HG03095 (cell line): ENCODE measurements at regions not wholly inside any gene's neighbourhood (a gene's known extent, or its start where the extent isn't known, plus 50 kb on each side); places are given as distances from the start of the nearest gene placed in this dataset.

Experiments
- ATAC-seq: cut with Tn5 transposase; IDR thresholded peaks from one replicate; pipeline ENCODE4 v1.9.1; 2021; ENCODE audit warnings: moderate library complexity; ENCODE audit not compliant: unreplicated experiment

GRCh38 chr1:81126989-81127581, 673.6 kb upstream of the ADGRL2 start:
- ATAC-seq, result no peak

- no peak for ATAC-seq
Measured at GRCh38 chr1:81125672-81126071, 675.1 kb upstream of the ADGRL2 start.

- ATAC-seq, result no peak
Measured at GRCh38 chr1:81121306-81121705, 679.4 kb upstream of the ADGRL2 start.

- ATAC-seq, result no peak
Measured at GRCh38 chr1:81119319-81119718, 681.4 kb upstream of the ADGRL2 start.

- no peak for ATAC-seq
Measured at GRCh38 chr1:81118550-81118949, 682.2 kb upstream of the ADGRL2 start.

GRCh38 chr1:81115422-81115821, 685.3 kb upstream of the ADGRL2 start:
- no peak for ATAC-seq

GRCh38 chr1:81114191-81114590, 686.5 kb upstream of the ADGRL2 start:
- ATAC-seq, result no peak

GRCh38 chr1:81113688-81114087, 687.0 kb upstream of the ADGRL2 start:
- no peak for ATAC-seq

GRCh38 chr1:81111818-81112217, 688.9 kb upstream of the ADGRL2 start:
- no peak for ATAC-seq

GRCh38 chr1:81109038-81109437, 691.7 kb upstream of the ADGRL2 start:
- ATAC-seq, result no peak

- no peak for ATAC-seq
Measured at GRCh38 chr1:81097860-81098259, 702.9 kb upstream of the ADGRL2 start.

GRCh38 chr1:81073580-81073979, 727.2 kb upstream of the ADGRL2 start:
- no peak for ATAC-seq

GRCh38 chr1:81071969-81072753, 728.6 kb upstream of the ADGRL2 start:
- ATAC-seq, result no peak

- no peak for ATAC-seq
Measured at GRCh38 chr1:81071072-81071858, 729.5 kb upstream of the ADGRL2 start.

- ATAC-seq, result no peak
Measured at GRCh38 chr1:81069856-81070255, 730.9 kb upstream of the ADGRL2 start.

GRCh38 chr1:81068726-81069125, 732.0 kb upstream of the ADGRL2 start:
- no peak for ATAC-seq

- no peak for ATAC-seq
Measured at GRCh38 chr1:81053826-81054225, 746.9 kb upstream of the ADGRL2 start.

- ATAC-seq, result no peak
Measured at GRCh38 chr1:81052162-81052561, 748.6 kb upstream of the ADGRL2 start.

GRCh38 chr1:81050390-81050789, 750.3 kb upstream of the ADGRL2 start:
- no peak for ATAC-seq

GRCh38 chr1:81044708-81045107, 756.0 kb upstream of the ADGRL2 start:
- ATAC-seq, result no peak

GRCh38 chr1:81042225-81042624, 758.5 kb upstream of the ADGRL2 start:
- ATAC-seq, result no peak

GRCh38 chr1:81034291-81034690, 766.4 kb upstream of the ADGRL2 start:
- no peak for ATAC-seq
